ENCODE measurements at regions not wholly inside any gene's neighbourhood (a gene's known extent, or its start where the extent isn't known, plus 50 kb on each side); places are given as distances from the start of the nearest gene placed in this dataset.

DNA sequence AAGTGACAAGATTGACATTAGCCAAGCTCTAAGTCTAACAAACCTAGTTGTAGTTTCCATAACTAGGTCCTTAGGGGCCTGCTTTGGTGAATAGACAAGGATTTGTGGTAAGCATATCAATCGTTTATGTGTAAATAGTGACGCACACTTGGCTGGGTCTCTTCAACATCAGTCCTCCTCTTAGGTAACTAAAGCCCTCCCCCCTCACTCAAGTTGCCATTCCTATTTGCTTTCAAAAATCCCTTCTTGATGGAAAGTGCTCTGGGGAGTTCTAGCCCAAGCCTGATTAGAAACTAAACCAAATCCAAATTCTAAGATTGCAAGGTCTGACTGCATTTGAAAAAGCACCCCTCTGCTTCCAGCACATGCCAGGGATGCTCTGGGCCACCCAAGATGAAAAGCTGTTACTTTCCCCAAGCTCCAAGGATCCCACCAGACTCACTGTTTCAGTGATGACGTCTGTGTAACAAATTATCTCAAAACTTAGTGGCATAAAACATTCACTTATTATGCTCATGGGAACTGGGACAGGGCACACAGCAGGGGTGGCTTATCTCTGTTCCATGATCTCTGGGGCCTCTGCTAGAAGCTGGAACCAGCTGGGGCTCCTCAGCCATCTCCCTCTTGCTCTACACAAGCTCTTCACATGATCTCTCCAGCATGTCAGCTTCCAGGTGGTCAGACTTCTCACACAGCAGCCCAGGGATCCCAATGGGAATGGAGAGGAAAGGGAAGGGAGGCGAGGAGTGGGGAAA, 74.1 kb downstream of the RRAGC start:
- no peak for TF ChIP-seq KDM2B (CRISPR knock-in tag; IDR thresholded peaks at IDR 0.05)
- TF ChIP-seq CHCHD3 (CRISPR knock-in tag; IDR thresholded peaks at IDR 0.05): no peak
- TF ChIP-seq, protein P1, sequence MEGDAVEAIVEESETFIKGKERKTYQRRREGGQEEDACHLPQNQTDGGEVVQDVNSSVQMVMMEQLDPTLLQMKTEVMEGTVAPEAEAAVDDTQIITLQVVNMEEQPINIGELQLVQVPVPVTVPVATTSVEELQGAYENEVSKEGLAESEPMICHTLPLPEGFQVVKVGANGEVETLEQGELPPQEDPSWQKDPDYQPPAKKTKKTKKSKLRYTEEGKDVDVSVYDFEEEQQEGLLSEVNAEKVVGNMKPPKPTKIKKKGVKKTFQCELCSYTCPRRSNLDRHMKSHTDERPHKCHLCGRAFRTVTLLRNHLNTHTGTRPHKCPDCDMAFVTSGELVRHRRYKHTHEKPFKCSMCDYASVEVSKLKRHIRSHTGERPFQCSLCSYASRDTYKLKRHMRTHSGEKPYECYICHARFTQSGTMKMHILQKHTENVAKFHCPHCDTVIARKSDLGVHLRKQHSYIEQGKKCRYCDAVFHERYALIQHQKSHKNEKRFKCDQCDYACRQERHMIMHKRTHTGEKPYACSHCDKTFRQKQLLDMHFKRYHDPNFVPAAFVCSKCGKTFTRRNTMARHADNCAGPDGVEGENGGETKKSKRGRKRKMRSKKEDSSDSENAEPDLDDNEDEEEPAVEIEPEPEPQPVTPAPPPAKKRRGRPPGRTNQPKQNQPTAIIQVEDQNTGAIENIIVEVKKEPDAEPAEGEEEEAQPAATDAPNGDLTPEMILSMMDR (IDR thresholded peaks at IDR 0.05 in 2 of 3, conservative IDR thresholded peaks at IDR 0.05 in 1 of 3; ENCODE audit: insufficient read depth in 2 of 3, low read depth in 1 of 3, low read length in 3 of 3): no peak
- TF ChIP-seq KHSRP (IDR thresholded peaks at IDR 0.05): no peak

Measured in K562 (cell line).